Daoy (cell line): ENCODE measurements at regions not wholly inside any gene's neighbourhood (a gene's known extent, or its start where the extent isn't known, plus 50 kb on each side); places are given as distances from the start of the nearest gene placed in this dataset.
"Not testable (repeated sequence)": the region's sequence is repeated elsewhere in the genome, so short reads cannot be mapped to it uniquely, and the experiment has no call there.

Experiments
- DNase-seq: peaks from one replicate; pipeline ENCODE4 v3.0.0-alpha.2; 2015; ENCODE audit warnings: low read depth

DNA sequence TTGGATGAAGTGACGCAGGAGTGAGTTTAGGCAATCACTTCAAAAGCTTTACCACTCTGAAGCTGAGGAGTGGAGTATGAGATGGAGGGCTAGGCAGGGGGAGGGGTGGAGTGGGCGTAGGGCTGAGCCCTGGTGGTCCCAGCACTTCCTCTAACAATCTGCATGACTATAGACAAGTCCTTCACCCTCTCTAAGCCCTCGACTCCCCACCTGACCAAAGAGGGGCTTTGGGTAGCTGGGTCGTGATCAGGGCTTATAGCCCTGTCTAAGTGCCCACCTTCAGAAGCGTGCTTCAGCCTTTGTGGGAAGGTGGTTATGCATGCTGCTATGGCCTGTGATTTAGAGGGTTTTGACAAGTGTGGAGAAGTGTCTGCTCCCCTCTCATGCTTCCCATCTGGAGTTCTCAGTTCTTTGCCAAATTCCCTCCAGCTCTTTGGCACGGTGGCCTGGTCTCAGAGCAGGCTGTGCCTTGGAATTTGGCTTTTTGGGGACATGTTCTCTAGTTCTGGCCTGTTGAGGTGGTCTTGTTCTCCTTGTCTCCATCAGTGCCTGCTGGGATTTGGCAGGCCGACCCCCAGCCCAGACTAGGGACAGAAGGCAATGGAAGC is 53.0 kb downstream of the ACTBL2 start:
- DNase-seq = no peak

DNA sequence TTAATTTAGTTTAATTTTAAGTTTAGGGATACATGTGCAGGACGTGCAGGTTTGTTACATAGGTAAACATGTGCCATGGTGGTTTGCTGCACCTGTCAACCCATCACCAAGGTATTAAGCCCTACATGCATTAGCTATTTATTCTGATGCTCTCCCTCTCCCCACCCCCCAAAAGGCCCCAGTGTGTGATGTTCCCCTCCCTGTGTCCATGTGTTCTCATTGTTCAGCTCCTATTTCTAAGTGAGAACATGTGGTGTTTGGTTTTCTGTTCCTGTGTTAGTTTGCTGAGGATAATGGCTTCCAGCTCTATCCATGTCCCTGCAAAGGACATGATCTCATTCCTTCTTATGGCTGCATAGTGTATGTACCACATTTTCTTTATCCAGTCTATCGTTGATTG is 53.6 kb downstream of the ACTBL2 start:
- not testable (repeated sequence) for DNase-seq

DNA sequence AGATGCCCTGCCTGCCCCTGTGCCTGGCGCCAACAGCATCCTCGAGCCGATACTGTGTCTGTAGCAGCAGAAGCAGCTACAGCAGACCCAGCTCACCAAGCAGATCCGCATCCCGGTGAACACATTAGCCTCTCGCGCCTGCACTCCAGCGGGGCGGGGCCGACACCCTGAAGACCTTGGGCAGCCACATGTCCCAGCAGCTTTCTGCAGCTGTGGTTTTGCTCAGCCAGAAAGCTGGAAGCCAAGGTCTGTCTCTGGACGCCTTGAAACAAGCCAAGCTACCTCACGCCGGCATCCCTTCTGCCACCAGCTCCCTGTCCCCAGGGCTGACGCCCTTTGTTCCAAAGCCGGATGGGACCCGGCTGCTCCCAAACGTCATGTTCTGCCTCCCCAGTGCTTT is 59.6 kb downstream of the ACTBL2 start:
- no peak for DNase-seq

DNA sequence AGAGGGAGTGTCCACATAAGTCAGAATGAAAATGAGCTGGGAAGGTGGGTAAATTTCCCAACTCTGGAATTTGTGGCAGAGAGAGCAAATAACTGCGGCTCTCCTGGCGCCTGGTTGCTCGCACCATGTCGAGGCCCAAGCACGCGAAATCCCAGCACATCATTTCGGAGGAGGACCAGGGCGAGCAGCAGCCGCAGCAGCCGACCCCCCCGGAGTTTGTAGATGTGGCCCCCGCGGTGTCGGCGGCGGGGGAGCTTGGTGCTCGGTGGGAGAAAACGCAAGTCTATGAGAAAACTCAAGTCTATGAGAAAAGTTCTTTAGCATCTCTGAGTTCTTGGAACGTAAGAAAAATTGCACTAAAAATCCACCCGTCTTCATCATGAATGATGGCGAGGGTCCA is 60.3 kb downstream of the ACTBL2 start:
- DNase-seq = no peak

DNA sequence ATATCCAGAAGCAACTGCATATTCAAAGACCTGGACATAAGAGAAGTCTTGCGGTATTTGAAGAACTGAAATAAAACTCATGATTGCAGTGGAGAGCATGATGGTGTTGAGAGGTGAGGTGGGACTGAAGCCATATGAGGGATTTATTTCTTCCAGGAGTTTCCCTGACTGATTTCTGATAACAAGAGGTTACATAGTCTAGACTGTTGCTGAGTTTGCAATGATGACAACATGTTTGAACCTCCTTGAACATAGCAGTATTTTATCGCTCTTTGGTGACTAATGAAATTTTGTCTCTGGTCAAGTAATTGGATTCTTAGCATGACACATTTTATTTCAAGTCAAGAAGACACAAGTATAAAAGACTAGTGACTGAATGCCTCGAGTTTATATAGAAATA is 61.8 kb downstream of the ACTBL2 start:
- no peak for DNase-seq

DNA sequence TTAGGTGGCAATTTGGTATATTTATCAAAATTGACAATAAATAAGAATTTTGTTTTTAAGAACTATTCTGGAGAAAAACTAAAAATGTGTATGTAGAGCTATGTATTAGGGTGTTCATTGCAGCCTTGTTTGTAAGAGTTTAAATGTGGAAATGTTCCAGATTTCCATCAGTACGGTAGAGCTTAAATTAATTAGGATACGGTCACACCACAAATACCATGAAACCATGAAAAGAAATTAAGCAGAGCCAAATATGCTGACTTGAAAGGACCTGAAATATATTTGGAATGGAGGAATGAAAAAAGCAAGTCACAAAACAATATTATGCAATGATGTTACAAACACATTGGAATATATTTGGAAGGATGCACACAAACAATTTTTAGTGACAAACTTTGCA is 64.6 kb downstream of the ACTBL2 start:
- no peak for DNase-seq

DNA sequence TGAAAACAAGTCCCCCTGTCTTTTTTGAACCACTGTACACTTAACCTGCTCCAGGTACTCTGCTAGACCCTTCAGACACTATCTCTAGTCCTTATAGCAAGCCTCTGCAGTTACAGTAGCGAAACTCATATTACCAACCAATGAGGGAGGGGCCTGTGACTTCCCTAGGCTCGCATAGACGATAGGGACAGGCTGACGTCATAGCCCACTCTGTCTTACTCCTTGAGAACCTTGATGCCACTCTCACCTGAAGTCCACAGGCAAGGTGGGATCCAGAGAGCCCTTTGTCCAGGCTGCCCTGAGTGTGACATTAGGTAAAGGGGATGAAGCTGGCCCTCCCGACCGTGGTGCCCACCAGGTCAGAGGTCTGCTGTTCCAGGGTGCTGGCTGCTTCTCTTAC is 65.3 kb downstream of the ACTBL2 start:
- no peak for DNase-seq

DNA sequence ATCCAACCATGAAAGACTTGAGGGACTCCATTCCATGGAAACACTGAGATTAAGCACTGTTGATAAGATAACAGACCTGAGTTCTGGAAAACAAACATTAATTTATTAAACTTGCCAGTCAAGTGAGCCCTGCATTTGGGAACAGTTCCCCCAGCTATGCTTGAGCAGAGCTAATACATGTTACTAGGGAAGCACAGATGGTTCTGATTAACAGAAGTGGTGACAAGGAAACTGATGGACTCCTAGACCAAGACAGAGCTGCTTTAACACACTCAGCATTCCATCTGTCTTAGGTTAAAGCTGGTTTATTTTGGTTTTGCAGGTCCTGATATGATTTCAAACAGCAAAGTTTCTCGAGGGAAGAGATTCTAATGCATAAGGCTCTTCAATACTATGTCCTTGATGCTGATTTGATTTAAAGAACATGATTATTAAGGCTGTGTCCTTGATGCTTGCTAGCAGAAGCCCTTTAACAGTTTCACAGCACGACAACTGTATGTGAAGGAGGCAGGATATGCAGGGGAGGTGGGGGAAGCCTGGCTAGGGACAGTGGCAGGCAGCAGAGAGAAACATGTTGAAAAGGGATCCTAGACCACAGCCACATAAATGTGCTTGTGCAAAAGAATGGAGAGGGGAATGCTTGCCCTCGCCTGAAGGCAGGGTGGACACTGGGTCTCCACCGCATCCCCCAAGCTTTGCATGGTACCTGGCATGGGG is 66.2 kb downstream of the ACTBL2 start:
- no peak for DNase-seq

DNA sequence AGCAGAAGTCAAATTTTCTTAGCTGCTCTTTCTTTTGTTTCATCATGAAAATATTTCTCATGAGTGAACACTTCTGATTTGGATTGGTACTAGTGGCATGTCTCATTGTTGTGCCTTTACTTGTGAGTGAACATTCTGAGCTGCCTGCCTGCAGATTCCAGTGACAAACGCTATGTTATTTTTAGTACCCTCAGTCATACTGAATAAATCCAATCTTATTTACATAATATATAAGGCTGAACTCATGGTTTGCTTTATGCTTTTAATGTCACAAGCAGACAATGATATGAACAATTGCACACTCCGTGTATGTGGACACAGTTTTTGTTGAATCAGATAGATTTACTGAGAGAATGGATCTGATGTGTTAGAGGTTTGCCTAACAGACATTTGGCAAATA is 67.8 kb downstream of the ACTBL2 start:
- no peak for DNase-seq

DNA sequence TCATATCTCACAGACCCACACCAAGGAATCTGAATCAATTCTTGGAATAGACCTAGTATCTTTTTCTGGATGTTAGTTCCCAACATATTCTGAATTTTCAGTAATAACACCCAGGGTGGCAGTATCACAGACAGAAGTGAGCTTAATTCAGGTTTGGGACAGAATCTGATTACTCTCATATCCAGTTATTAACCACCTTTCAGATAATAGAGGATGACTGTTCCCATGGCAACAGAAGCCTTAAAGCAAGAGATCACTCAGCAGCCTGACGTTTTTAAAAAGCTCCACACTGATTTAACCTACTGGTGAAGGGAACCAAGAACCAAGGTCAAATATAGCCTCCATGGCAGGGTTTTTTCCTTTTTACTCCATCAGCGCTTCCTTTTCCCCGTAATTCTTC is 68.4 kb downstream of the ACTBL2 start:
- no peak for DNase-seq

DNA sequence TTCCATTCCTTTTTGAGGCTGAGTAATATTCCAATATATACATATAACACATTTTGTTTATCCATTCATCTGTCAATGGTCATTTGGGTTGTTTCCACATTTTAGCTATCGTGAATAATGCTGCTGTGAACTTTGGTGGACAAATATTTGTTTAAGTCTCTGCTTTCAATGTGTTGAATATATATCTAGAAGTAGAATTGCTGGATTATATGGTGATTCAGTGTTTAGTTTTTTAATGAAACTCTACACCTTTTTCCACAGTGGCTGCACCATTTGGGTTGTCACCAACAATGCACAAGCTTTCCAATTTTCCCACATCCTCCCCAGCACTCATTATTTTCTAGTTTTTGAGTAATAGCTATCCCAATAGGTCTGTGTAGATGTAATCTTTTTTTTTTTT is 69.5 kb downstream of the ACTBL2 start:
- peak; percentile 17 for DNase-seq

DNA sequence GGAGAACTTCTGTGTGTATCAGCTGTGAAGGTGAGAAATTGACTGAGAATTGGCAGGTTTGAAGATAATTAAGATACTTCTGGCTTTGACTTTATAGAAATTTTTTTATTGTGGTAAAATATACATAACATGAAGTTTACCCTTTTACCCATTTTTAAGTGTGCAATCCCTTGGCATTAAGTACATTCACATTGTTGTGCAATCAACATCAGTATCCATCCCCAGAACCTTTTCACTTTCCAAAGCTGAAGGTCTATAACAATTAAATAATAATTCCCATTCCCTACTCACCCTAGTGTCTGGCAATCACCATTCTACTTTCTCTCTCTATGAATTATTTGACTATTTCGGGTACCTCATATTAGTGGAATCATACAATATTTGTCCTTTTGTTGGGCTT is 69.9 kb downstream of the ACTBL2 start:
- no peak for DNase-seq

DNA sequence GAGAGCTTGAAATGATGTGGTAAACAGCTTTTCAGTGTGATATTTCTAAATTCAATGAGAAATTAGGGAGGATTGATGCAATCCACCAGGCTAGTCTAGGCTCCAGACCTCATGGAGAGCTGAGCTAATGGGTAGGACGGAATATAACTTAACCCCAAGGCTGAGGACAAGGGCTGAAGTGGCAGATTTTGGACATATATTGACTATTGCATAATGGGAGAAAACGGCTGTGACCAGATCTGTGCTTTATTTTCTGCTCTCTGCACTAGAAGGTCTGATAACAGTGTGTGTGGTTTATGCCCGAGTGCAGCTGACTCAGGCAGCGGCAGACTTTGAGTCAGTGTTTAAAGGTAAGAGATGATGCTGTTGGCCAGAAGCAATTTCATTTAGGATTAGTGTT is 70.6 kb downstream of the ACTBL2 start:
- DNase-seq = peak; percentile 87

DNA sequence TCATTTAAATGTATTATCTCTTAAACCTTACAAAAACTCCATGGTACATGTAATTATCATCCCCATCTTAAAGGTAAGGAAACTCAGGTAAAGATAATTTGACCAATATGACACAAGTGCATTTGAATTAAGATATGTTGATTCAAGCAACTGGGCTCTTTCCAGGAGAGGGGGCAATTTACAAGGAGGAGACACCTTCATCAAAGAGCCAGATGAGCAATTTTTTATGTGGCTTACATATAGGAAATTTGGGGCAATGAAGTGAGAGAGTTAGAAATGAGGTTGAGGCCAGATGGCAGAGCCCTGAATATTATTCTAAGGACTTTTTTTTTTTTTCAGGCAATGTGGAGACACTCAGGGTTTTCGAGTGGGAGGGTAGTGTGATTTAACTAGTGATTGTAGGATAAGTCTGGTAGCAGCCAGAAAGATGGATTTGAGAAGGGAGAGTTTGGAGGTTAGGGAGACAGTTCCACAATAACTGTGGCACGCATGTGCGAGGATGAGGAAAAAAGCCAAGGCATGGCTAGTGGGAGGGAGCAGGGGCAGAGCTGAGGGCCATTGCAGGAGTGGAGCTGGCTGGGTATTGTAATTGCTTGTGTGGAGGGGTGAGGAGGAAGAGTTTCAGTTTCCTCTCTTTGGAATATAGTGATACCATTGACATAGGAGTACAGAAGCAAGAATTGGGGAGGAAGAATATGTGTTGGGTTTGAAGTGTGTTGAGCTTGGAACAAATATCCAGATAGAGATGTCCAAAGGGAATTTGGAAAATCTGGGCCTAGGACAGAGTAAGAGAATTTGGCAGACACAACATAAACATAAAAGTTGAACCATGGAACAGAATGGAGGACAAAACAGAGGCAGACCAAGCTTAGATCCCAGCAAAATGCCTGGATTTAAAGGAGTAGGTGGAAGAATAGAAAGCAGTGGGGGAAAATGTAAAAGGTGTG is 72.0 kb downstream of the ACTBL2 start:
- DNase-seq = no peak

DNA sequence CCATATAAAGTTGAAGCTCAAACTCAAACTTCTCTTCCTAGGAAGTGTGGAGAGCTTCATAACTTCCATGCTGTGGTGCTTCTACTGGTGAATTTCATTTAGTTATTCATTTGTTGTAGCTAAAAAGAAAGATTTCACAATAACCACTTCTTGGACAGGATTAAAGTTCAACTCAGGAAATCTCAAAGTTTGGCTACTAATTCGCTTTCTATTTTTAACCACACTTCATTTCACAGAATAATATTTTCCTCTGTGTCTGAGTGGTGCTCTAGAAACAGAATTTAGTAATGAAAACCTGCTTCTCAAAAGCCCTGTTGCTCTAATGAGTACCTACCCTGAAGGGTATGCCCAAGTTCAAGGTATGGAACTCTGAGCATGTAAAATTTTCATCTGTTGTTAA is 73.9 kb downstream of the ACTBL2 start:
- no peak for DNase-seq

DNA sequence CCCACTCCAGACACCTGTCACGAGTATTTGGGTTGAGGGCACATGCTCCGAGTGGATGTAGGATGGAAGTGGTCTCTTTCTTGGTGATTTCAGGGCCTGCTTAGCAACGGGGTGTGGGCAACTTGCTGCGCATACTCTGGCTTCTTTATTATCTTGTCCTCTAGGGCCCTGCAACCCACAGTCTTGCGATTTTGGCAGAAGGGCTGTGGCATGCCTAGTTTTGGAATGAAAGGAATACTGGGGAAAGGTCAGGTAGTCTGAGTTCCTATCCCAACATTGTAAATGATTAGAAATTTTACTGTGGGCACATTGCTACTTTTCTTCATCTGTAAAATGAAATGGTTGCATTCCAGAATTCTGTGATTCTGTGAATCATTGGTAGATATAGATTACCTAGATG is 74.3 kb downstream of the ACTBL2 start:
- no peak for DNase-seq

DNA sequence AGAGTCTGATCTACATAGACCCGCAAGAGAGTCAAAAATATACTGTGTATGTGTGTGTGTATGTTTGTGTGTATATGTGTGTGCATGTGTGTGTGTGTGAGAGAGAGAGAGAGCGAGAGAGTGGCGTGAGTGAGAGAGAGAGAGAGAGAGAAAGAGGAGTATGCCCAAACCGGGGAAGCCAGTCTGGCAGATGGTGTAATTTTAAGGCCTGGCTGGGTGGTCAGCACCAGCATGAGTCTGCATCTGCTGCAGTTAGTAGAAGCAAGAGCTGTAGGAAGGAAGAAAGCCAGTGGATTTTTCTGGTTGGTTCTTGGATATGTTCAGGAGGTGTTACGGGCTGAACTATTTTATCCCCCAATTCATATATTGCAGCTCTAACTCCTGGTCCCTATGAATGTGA is 75.2 kb downstream of the ACTBL2 start:
- no peak for DNase-seq

DNA sequence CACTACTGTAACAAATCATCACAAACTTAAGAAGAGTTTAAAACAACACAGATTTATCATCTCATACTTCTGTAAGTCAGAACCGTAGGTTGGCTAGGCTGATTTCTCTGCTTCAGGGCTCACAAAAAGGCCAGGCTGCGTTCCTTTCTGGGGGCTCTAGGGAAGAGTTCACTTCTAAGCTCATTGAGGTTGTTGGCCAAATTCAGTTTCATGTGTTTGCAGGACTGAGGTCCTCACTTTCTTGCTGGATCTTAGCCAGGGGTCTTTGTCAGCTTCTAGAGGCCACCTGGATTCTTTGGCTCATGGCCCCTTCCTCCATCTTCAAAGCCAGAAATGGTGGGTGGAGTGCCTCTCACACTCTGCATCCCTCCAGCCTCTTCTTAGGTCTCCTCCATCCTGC is 76.0 kb downstream of the ACTBL2 start:
- DNase-seq = no peak

DNA sequence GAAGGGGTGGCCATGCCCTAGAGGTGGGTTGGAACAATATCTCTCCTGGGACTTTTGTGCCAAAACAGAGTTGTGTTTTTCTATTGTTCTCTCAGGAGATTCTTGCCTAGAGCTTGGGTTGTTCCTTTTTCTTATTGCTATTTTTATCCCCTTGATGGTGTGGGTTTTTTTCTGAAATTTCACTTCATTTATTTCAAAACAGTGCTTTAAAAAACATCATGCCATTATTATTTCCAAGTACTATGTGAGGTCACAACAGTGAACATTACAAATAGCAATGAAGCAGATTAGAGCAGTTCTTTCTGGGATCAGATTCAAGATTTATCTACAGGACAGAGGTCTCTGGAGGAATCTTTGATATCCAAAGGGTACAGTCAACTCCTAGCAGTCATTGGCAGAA is 76.6 kb downstream of the ACTBL2 start:
- DNase-seq = no peak

DNA sequence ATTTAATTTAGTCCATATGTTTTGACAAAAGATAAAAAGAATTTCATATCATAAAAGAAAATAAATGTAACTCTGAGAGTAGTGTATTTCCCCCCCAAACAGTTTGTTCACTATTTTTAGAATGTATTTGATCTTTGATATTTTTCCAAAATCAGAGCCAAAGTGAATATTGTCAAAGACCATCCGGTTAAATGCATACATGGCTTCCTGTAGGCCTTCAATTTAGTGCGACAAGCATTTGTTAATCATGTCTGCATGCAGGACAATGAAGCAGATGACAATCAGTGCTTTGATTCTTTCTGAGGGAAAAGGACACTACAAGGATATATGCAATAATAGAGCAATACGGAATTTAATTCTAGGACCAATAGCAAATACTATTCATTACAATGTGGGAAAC is 79.8 kb downstream of the ACTBL2 start:
- no peak for DNase-seq

DNA sequence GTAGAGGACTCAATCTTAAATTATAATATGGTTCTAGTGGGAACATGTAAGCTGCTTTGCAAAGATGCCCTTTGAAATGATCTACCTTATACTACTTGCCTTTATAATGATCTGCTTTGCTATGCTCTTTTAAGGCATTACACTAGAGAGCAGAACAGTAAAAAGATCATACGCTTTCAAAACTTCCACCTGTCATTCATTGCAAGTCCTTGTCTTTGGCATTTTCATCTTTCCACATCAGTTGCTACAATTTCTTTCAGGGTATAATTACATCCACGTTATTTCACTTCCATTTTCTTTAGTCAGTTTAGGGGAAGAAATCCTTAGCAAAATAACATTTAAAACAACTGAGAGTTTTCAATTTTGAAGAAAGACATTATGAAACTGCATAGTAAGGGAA is 80.3 kb downstream of the ACTBL2 start:
- no peak for DNase-seq

DNA sequence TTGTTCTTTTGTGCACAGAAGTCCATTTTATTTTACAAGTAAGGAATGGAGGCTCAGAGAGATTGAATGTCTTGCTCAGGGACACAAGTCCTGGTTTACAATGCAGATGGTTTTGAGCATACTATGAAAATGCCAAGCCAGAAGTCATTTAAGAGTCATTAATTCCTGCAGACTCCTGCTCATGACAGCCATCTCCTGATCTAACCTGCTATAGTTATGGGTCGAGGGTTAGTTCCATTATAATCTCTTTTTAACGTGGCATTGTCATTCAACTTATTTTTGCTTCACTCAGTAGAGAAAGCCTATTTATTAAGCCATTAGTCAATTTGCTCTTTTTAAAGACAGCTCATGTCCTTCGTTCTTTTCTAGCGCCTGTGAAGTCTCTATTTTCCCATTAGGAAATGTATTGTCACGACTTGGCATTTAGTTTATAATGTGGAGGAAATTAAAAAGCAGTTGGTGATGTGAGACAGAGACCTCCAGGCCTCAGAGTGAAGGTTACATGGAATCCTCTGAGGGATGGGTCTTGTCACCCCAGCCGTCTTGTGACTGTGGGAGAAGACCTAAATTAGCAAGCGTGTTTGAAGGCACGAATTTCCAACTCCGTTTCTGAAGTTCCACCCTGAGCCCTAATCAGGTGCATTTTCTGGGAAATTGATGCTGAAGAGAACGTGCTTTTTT is 84.1 kb downstream of the ACTBL2 start:
- DNase-seq = no peak
